DND-41 (cell line): ENCODE measurements at regions not wholly inside any gene's neighbourhood (a gene's known extent, or its start where the extent isn't known, plus 50 kb on each side); places are given as distances from the start of the nearest gene placed in this dataset.

Experiments
- ATAC-seq: fragments of 200-7000 bp; cut with Tn5 transposase; 3 replicates; pipeline ENCODE4 v1.9.1; 2021; ENCODE audit warnings: low read depth; ENCODE audit not compliant: insufficient read depth
- DNase-seq: peaks from one replicate; pipeline ENCODE4 v3.0.0-alpha.2; 2020
- H2AFZ ChIP-seq: 2 replicates; pipeline ENCODE4 v1.6.0; 2012; ENCODE audit warnings: low read depth, low read length
- H3K27ac ChIP-seq: 2 replicates; pipeline ENCODE4 v1.5.1; 2012; ENCODE audit warnings: low read length, inconsistent platforms
- H3K27me3 ChIP-seq: fragments of 200-600 bp; sonication (generic); 2 replicates; pipeline ENCODE4 v1.6.0; 2012; ENCODE audit warnings: low read length, mild to moderate bottlenecking, inconsistent platforms; ENCODE audit not compliant: insufficient read depth, poor library complexity
- H3K36me3 ChIP-seq: 2 replicates; pipeline ENCODE4 v1.5.1; 2012; ENCODE audit warnings: low read length, inconsistent platforms; ENCODE audit not compliant: insufficient read depth
- H3K4me1 ChIP-seq: 2 replicates; pipeline ENCODE4 v1.5.1; 2012; ENCODE audit warnings: mild to moderate bottlenecking, low read length; ENCODE audit not compliant: insufficient read depth
- H3K4me2 ChIP-seq: 2 replicates; pipeline ENCODE4 v1.6.0; 2012; ENCODE audit warnings: mild to moderate bottlenecking, moderate library complexity, low read length, inconsistent platforms; ENCODE audit not compliant: insufficient read depth
- H3K4me3 ChIP-seq, 2 experiments: fragments of 200-600 bp in 1 of 2; shearing (Covaris generic) in 1 of 2; 2 replicates each; pipeline ENCODE4 v1.5.1; 2012 to 2016; ENCODE audit warnings: inconsistent platforms in 2 of 2, low read length in 2 of 2, mild to moderate bottlenecking in 2 of 2, low read depth in 1 of 2, moderate library complexity in 1 of 2
- H3K79me2 ChIP-seq: 2 replicates; pipeline ENCODE4 v1.6.0; 2012; ENCODE audit warnings: low read length, inconsistent platforms; ENCODE audit not compliant: insufficient read depth
- H3K9ac ChIP-seq: 2 replicates; pipeline ENCODE4 v1.6.0; 2012; ENCODE audit warnings: low read depth, mild to moderate bottlenecking, inconsistent platforms, low read length, moderate library complexity
- H3K9me3 ChIP-seq: 2 replicates; pipeline ENCODE4 v1.5.1; 2012; ENCODE audit warnings: low read length, moderate library complexity, mild to moderate bottlenecking, inconsistent platforms; ENCODE audit not compliant: insufficient read depth, severe bottlenecking
- H4K20me1 ChIP-seq: 2 replicates; pipeline ENCODE4 v1.6.0; 2012; ENCODE audit warnings: low read length; ENCODE audit not compliant: insufficient read depth
- CTCF ChIP-seq: IDR thresholded peaks from 2 replicates; pipeline ENCODE4 v1.5.1; 2012; ENCODE audit warnings: borderline replicate concordance, low read length, moderate library complexity, mild to moderate bottlenecking; ENCODE audit not compliant: poor library complexity, severe bottlenecking; ENCODE audit errors: extremely low read depth
- EZH2 ChIP-seq: IDR thresholded peaks from 3 replicates; pipeline ENCODE4 v1.6.1; 2012; ENCODE audit warnings: borderline replicate concordance, low read depth, mild to moderate bottlenecking, moderate library complexity, low read length, inconsistent platforms; ENCODE audit not compliant: severe bottlenecking

- no peak for ATAC-seq
- Histone ChIP-seq H4K20me1 (no peaks in the 10 kb centered on the region), H3K36me3 (no peaks in the 10 kb centered on the region), H3K27me3 (no peaks in the 10 kb centered on the region), H3K4me1 (no peaks in the 10 kb centered on the region), H3K79me2 (no peaks in the 10 kb centered on the region), H3K27ac (no peak overlapping the region), H3K9ac (no peak overlapping the region), H2AFZ (no peak overlapping the region), H3K9me3 (no peaks in the 10 kb centered on the region), H3K4me3 (no peak overlapping the region), H3K4me2 (no peak overlapping the region)
- TF ChIP-seq CTCF (no peak), EZH2 (no peak)
- no peak for DNase-seq
Measured at GRCh38 chr18:38706373-38706772, 1140.8 kb upstream of the CELF4 start.

- H3K9ac ChIP-seq: no peak overlapping the region
- DNase-seq (no peak), ATAC-seq (0 out of 3 replicates have a peak, but pooled peaks have one; percentile 48)
- no peak overlapping the region for H3K4me3 ChIP-seq
- no peaks in the 10 kb centered on the region for H4K20me1 ChIP-seq
- no peak overlapping the region for H2AFZ ChIP-seq
- TF ChIP-seq CTCF (no peak), EZH2 (no peak)
- no peaks in the 10 kb centered on the region for H3K79me2 ChIP-seq
- H3K4me2 ChIP-seq: no peak overlapping the region
- H3K4me1 ChIP-seq: no peaks in the 10 kb centered on the region
- no peaks in the 10 kb centered on the region for H3K27me3 ChIP-seq
- no peaks in the 10 kb centered on the region for H3K9me3 ChIP-seq
- H3K36me3 ChIP-seq: no peaks in the 10 kb centered on the region
- H3K27ac ChIP-seq: no peak overlapping the region
Measured at GRCh38 chr18:38698088-38698487, 1132.5 kb upstream of the CELF4 start.

- Histone ChIP-seq H3K27me3 (no peaks in the 10 kb centered on the region), H3K4me1 (no peaks in the 10 kb centered on the region), H3K9ac (no peak overlapping the region), H2AFZ (no peak overlapping the region), H3K27ac (no peak overlapping the region), H3K4me3 (no peak overlapping the region), H4K20me1 (no peaks in the 10 kb centered on the region), H3K79me2 (no peaks in the 10 kb centered on the region), H3K9me3 (no peaks in the 10 kb centered on the region), H3K36me3 (no peaks in the 10 kb centered on the region), H3K4me2 (no peak overlapping the region)
- DNase-seq (no peak), ATAC-seq (no peak)
- no peak for TF ChIP-seq EZH2
- TF ChIP-seq CTCF: no peak
Measured at GRCh38 chr18:38695559-38696280, 1130.1 kb upstream of the CELF4 start.
